Neural crest cell (in vitro differentiated cells): ENCODE measurements at regions not wholly inside any gene's neighbourhood (a gene's known extent, or its start where the extent isn't known, plus 50 kb on each side); places are given as distances from the start of the nearest gene placed in this dataset.

Experiments
- DNase-seq: peaks from one replicate; pipeline ENCODE4 v3.0.0; 2021; ENCODE audit warnings: low read depth, mixed read lengths, low spot score
- H3K27ac Mint-ChIP-seq: one replicate; pipeline ENCODE4 v1.8.0; 2021; ENCODE audit warnings: mild to moderate bottlenecking, mixed read lengths; ENCODE audit not compliant: unreplicated experiment
- H3K27me3 Mint-ChIP-seq: 2 replicates; pipeline ENCODE4 v1.8.0; 2021; ENCODE audit warnings: low read depth, mild to moderate bottlenecking, mixed read lengths
- H3K36me3 Mint-ChIP-seq: 2 replicates; pipeline ENCODE4 v1.8.0; 2021; ENCODE audit warnings: low read depth, mild to moderate bottlenecking, mixed read lengths
- H3K4me1 Mint-ChIP-seq: 2 replicates; pipeline ENCODE4 v1.8.0; 2021; ENCODE audit warnings: mixed read lengths
- H3K4me3 Mint-ChIP-seq: one replicate; pipeline ENCODE4 v1.8.0; 2021; ENCODE audit warnings: mild to moderate bottlenecking, mixed read lengths
- H3K9me3 Mint-ChIP-seq: 2 replicates; pipeline ENCODE4 v1.8.0; 2021; ENCODE audit warnings: mixed read lengths
- TF ChIP-seq, protein P1 (sequence below): fragments of 200-600 bp; sonication (generic); conservative IDR thresholded peaks from 2 replicates; pipeline ENCODE4 v1.5.0; 2021; ENCODE audit warnings: antibody characterized with exemption, mild to moderate bottlenecking

DNA sequence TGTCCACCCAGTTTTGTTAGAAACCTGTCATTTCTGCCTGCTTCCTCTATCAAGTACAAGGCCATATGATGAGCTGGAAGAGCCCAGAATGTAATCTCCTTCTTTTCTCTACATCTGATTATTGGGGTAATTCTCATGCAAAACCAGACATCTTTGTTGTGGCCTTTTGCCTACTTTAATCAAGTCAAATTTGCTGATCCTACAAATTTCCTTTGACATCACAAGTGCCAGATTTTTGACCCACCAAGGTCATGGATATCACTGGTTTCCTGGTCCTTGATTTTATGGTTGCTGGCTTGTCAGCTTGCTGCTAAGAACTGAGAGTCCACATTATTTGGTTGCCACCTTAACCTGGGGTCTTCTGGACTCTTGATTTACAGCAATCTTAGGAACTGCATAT is 336.1 kb downstream of the TFEC start:
- H3K36me3 Mint-ChIP-seq: no peaks in the 10 kb centered on the region
- H3K4me1 Mint-ChIP-seq: no peaks in the 10 kb centered on the region
- no peak for DNase-seq
- no peaks in the 10 kb centered on the region for H3K9me3 Mint-ChIP-seq
- no peak overlapping the region for H3K4me3 Mint-ChIP-seq
- no peaks in the 10 kb centered on the region for H3K27me3 Mint-ChIP-seq
- TF ChIP-seq, protein P1, sequence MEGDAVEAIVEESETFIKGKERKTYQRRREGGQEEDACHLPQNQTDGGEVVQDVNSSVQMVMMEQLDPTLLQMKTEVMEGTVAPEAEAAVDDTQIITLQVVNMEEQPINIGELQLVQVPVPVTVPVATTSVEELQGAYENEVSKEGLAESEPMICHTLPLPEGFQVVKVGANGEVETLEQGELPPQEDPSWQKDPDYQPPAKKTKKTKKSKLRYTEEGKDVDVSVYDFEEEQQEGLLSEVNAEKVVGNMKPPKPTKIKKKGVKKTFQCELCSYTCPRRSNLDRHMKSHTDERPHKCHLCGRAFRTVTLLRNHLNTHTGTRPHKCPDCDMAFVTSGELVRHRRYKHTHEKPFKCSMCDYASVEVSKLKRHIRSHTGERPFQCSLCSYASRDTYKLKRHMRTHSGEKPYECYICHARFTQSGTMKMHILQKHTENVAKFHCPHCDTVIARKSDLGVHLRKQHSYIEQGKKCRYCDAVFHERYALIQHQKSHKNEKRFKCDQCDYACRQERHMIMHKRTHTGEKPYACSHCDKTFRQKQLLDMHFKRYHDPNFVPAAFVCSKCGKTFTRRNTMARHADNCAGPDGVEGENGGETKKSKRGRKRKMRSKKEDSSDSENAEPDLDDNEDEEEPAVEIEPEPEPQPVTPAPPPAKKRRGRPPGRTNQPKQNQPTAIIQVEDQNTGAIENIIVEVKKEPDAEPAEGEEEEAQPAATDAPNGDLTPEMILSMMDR: no peak
- no peak overlapping the region for H3K27ac Mint-ChIP-seq

DNA sequence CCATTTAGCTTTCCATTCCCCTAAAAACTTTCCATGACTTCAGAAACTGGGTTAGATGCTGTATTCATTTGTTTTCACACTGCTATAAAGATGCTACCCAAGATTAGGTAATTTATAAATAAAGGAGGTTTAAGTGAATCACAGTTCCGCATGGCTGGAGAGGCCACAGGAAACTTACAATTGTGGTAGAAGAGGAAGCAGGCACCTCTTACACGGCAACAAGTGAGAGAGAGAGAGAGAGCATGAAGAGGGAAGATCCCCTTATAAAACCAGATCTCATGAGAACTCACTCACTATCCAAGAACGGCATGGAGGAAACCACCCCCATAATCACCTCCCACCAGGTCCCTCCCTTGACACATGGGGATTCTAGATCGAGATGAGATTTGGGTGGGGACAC is 336.8 kb downstream of the TFEC start:
- H3K4me3 Mint-ChIP-seq: no peak overlapping the region
- no peak for DNase-seq
- no peak overlapping the region for H3K27ac Mint-ChIP-seq
- TF ChIP-seq, protein P1: no peak
- H3K4me1 Mint-ChIP-seq: no peaks in the 10 kb centered on the region
- H3K27me3 Mint-ChIP-seq: no peaks in the 10 kb centered on the region
- no peaks in the 10 kb centered on the region for H3K9me3 Mint-ChIP-seq
- no peaks in the 10 kb centered on the region for H3K36me3 Mint-ChIP-seq

GRCh38 chr7:115689941-115690340 is 340.6 kb downstream of the TFEC start:
- H3K4me3 Mint-ChIP-seq: no peak overlapping the region
- H3K27me3 Mint-ChIP-seq: no peaks in the 10 kb centered on the region
- no peaks in the 10 kb centered on the region for H3K36me3 Mint-ChIP-seq
- no peaks in the 10 kb centered on the region for H3K4me1 Mint-ChIP-seq
- DNase-seq: no peak
- TF ChIP-seq, protein P1: no peak
- no peaks in the 10 kb centered on the region for H3K9me3 Mint-ChIP-seq
- no peak overlapping the region for H3K27ac Mint-ChIP-seq

DNA sequence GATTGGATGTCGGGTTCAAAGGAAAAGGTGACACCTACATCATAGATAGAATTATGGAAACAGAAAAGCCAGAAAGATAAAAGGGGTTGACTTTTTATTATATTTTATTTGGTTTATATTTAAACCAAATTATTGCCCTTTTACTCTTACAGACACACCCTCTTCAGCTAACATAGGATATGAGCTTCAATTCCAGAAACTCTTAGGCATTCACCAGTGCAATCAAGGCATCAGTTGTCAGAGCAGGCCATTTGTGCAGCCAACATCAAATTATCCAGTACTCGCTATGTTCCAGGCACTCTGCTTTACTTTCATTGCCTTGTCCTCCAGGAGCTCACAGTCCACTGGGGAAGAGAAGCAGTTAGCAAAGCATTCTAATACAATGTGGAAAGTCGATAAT is 347.5 kb downstream of the TFEC start:
- no peaks in the 10 kb centered on the region for H3K9me3 Mint-ChIP-seq
- H3K36me3 Mint-ChIP-seq: no peaks in the 10 kb centered on the region
- no peak overlapping the region for H3K4me3 Mint-ChIP-seq
- H3K27me3 Mint-ChIP-seq: peaks cover 12% of the 10 kb centered on the region
- DNase-seq: no peak
- TF ChIP-seq, protein P1: no peak
- no peaks in the 10 kb centered on the region for H3K4me1 Mint-ChIP-seq
- no peak overlapping the region for H3K27ac Mint-ChIP-seq

- Mint-ChIP-seq H3K27ac (no peak overlapping the region), H3K36me3 (no peaks in the 10 kb centered on the region), H3K9me3 (no peaks in the 10 kb centered on the region), H3K4me1 (no peaks in the 10 kb centered on the region), H3K4me3 (no peak overlapping the region), H3K27me3 (peaks cover 12% of the 10 kb centered on the region)
- TF ChIP-seq, protein P1: no peak
- DNase-seq: no peak
Measured at GRCh38 chr7:115682507-115682906, 348.1 kb downstream of the TFEC start.

GRCh38 chr7:115680921-115681320 is 349.6 kb downstream of the TFEC start:
- no peak overlapping the region for H3K4me3 Mint-ChIP-seq
- DNase-seq: no peak
- H3K27ac Mint-ChIP-seq: no peak overlapping the region
- no peaks in the 10 kb centered on the region for H3K36me3 Mint-ChIP-seq
- H3K9me3 Mint-ChIP-seq: no peaks in the 10 kb centered on the region
- no peaks in the 10 kb centered on the region for H3K4me1 Mint-ChIP-seq
- peaks cover 21% of the 10 kb centered on the region for H3K27me3 Mint-ChIP-seq
- TF ChIP-seq, protein P1: no peak
